Right lobe of liver (tissue), 4 donors: ENCODE measurements at regions not wholly inside any gene's neighbourhood (a gene's known extent, or its start where the extent isn't known, plus 50 kb on each side); places are given as distances from the start of the nearest gene placed in this dataset.

Source experiments
- CTCF ChIP-seq, 4 donors: fragments of 200-600 bp in 3 of 4; fragments of 450-650 bp in 1 of 4; IDR thresholded peaks; one replicate each; pipeline versions ENCODE4 v1.5.1 to v1.8.0; 2016 to 2022; ENCODE audit warnings: antibody characterized with exemption in 4 of 4, mild to moderate bottlenecking in 2 of 4
- POLR2A ChIP-seq: fragments of 450-650 bp; IDR thresholded peaks from one replicate; pipeline ENCODE4 v1.6.1; 2017; ENCODE audit warnings: antibody characterized with exemption, mild to moderate bottlenecking
- donor health status: DM: no; HTN: no; CAD: no.
- donor health status: DM: no; HTN: no; CAD: no.
- donor health status: DM: no; HTN: yes; CAD: no.

DNA sequence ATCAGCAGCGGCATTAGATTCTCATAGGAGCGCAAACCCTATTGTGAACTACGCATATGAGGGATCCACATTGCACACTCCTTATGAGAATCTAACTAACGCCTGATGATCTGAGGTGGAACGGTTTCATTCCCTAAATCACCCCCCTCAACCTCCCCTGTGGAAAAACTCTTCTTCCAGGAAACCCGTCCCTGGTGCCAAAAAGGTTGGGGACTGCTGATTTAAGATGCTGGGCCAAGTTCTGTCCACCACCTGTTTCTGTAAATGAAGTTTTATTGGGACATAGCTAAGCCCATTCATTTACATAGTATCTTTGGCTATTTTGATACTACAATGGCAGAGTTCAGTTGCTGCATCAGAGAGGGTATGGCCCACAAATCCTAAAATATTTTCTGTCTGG is 268.2 kb upstream of the PRDM1 start:
- TF ChIP-seq CTCF (IDR thresholded peaks at IDR 0.05), result no peak
- no peak for TF ChIP-seq POLR2A
